HTR-8/SVneo (cell line): ENCODE measurements at regions not wholly inside any gene's neighbourhood (a gene's known extent, or its start where the extent isn't known, plus 50 kb on each side); places are given as distances from the start of the nearest gene placed in this dataset.
A peak's percentile ranks its signal among the peaks of the same experiment; 100 is the strongest.

Source experiments
- DNase-seq: peaks from one replicate; pipeline ENCODE4 v3.0.0; 2011; ENCODE audit warnings: low spot score, mixed read lengths; ENCODE audit not compliant: insufficient read length
- FAIRE-seq: peaks from 2 replicates; lab custom pipeline; 2011; peaks lifted over from hg19 to GRCh38; lab: Jason Lieb, UNC

- FAIRE-seq (no peak), DNase-seq (peak; percentile 54)
Measured at GRCh38 chr6:165889636-165890403, 226.8 kb upstream of the PDE10A start.

GRCh38 chr6:165886169-165886568 lies 223.1 kb upstream of the PDE10A start:
- no peak for FAIRE-seq

GRCh38 chr6:165884813-165885765 lies 222.0 kb upstream of the PDE10A start:
- DNase-seq, result peak; percentile 63
- no peak for FAIRE-seq

More at GRCh38 chr6:165886169-165886568, 223.1 kb upstream of the PDE10A start:
- DNase-seq, result no peak

GRCh38 chr6:165883851-165884640 lies 221.0 kb upstream of the PDE10A start:
- DNase-seq, result peak; percentile 27

GRCh38 chr6:165881806-165882205 lies 218.8 kb upstream of the PDE10A start:
- FAIRE-seq (no peak), DNase-seq (no peak)

More at GRCh38 chr6:165883851-165884640, 221.0 kb upstream of the PDE10A start:
- no peak for FAIRE-seq

- FAIRE-seq (no peak), DNase-seq (no peak)
Measured at GRCh38 chr6:165880686-165881085, 217.6 kb upstream of the PDE10A start.

GRCh38 chr6:165877773-165878172 lies 214.7 kb upstream of the PDE10A start:
- no peak for FAIRE-seq
- DNase-seq, result no peak

- no peak for DNase-seq
Measured at GRCh38 chr6:165877192-165877591, 214.2 kb upstream of the PDE10A start.

GRCh38 chr6:165876588-165876987 lies 213.5 kb upstream of the PDE10A start:
- DNase-seq (no peak), FAIRE-seq (no peak)

More at GRCh38 chr6:165877192-165877591, 214.2 kb upstream of the PDE10A start:
- no peak for FAIRE-seq

GRCh38 chr6:165875946-165876345 lies 212.9 kb upstream of the PDE10A start:
- DNase-seq (no peak), FAIRE-seq (no peak)

GRCh38 chr6:165873976-165874375 lies 210.9 kb upstream of the PDE10A start:
- DNase-seq (no peak), FAIRE-seq (no peak)

- no peak for FAIRE-seq
Measured at GRCh38 chr6:165872811-165873210, 209.8 kb upstream of the PDE10A start.

GRCh38 chr6:165872311-165872710 lies 209.3 kb upstream of the PDE10A start:
- FAIRE-seq (no peak), DNase-seq (no peak)

More at GRCh38 chr6:165872811-165873210, 209.8 kb upstream of the PDE10A start:
- DNase-seq, result no peak

- DNase-seq (no peak), FAIRE-seq (no peak)
Measured at GRCh38 chr6:165871571-165871970, 208.5 kb upstream of the PDE10A start.

- DNase-seq (no peak), FAIRE-seq (no peak)
Measured at GRCh38 chr6:165869526-165869925, 206.5 kb upstream of the PDE10A start.

GRCh38 chr6:165864925-165865324 lies 201.9 kb upstream of the PDE10A start:
- DNase-seq, result no peak
- no peak for FAIRE-seq

- no peak for FAIRE-seq
- no peak for DNase-seq
Measured at GRCh38 chr6:165864218-165864617, 201.2 kb upstream of the PDE10A start.

- no peak for FAIRE-seq
Measured at GRCh38 chr6:165863801-165864200, 200.8 kb upstream of the PDE10A start.

GRCh38 chr6:165862813-165863212 lies 199.8 kb upstream of the PDE10A start:
- no peak for FAIRE-seq
- DNase-seq, result no peak

More at GRCh38 chr6:165863801-165864200, 200.8 kb upstream of the PDE10A start:
- no peak for DNase-seq

- DNase-seq (no peak), FAIRE-seq (no peak)
Measured at GRCh38 chr6:165861226-165861625, 198.2 kb upstream of the PDE10A start.
